Body of pancreas (tissue), 4 donors: ENCODE measurements at regions not wholly inside any gene's neighbourhood (a gene's known extent, or its start where the extent isn't known, plus 50 kb on each side); places are given as distances from the start of the nearest gene placed in this dataset.

Experiments
- ATAC-seq: fragments of 150-250 bp; one replicate; pipeline ENCODE4 v1.9.1; 2016
- DNase-seq, 4 donors: peaks; one replicate each; pipeline ENCODE4 v3.0.0-alpha.2; 2019
- H3K27ac ChIP-seq, 4 donors: fragments of 200-600 bp; sonication (generic); 1 replicate in 3 of 4; 2 replicates in 1 of 4; pipeline versions ENCODE4 v1.5.1 to v1.6.1; 2016 to 2019; ENCODE audit warnings: mild to moderate bottlenecking in 1 of 4, mixed read lengths in 1 of 4, moderate library complexity in 1 of 4
- H3K27me3 ChIP-seq, 2 donors: fragments of 200-600 bp; sonication (generic); one replicate each; pipeline ENCODE4 v1.6.0; 2016; ENCODE audit warnings: mild to moderate bottlenecking in 1 of 2
- H3K36me3 ChIP-seq, 2 donors: fragments of 200-600 bp; sonication (generic); replicated peaks in 1 of 2; 2 replicates each; pipeline ENCODE4 v1.5.1; 2016; ENCODE audit warnings: low read depth in 2 of 2; ENCODE audit not compliant: insufficient read depth in 1 of 2
- H3K4me1 ChIP-seq: fragments of 200-600 bp; sonication (generic); one replicate; pipeline ENCODE4 v1.6.0; 2016
- H3K4me3 ChIP-seq, 2 donors: fragments of 200-600 bp; sonication (generic); 1 replicate in 1 of 2; 2 replicates in 1 of 2; pipeline ENCODE4 v1.5.1; 2016 to 2019
- H3K9me3 ChIP-seq, 3 donors: fragments of 200-600 bp; sonication (generic); 1 replicate in 2 of 3; 2 replicates in 1 of 3; pipeline ENCODE4 v1.5.1; 2016
- POLR2A ChIP-seq, 3 donors: fragments of 450-650 bp; IDR thresholded peaks; one replicate each; pipeline ENCODE4 v1.6.1; 2016; ENCODE audit warnings: antibody characterized with exemption in 3 of 3, mild to moderate bottlenecking in 2 of 3
- WGBS, 2 donors: methylation state at CpG; one replicate each; pipeline ENCODE4 v1.1.5; 2017; 5-methylcytosine and 5-hydroxymethylcytosine counted together
- intact Hi-C: fragments of 100-400 bp; cut with DNase I; formaldehyde crosslinking; loops from one replicate; pipeline ENCODE4 v1.15.1; 2023
- TF ChIP-seq, protein P1 (sequence below), 7 experiments: fragments of 450-650 bp in 4 of 7; fragments of 200-600 bp in 3 of 7; sonication (generic) in 3 of 7; IDR thresholded peaks; one replicate each; pipeline ENCODE4 v1.5.1; 2016 to 2019; ENCODE audit warnings: antibody characterized with exemption in 7 of 7

DNA sequence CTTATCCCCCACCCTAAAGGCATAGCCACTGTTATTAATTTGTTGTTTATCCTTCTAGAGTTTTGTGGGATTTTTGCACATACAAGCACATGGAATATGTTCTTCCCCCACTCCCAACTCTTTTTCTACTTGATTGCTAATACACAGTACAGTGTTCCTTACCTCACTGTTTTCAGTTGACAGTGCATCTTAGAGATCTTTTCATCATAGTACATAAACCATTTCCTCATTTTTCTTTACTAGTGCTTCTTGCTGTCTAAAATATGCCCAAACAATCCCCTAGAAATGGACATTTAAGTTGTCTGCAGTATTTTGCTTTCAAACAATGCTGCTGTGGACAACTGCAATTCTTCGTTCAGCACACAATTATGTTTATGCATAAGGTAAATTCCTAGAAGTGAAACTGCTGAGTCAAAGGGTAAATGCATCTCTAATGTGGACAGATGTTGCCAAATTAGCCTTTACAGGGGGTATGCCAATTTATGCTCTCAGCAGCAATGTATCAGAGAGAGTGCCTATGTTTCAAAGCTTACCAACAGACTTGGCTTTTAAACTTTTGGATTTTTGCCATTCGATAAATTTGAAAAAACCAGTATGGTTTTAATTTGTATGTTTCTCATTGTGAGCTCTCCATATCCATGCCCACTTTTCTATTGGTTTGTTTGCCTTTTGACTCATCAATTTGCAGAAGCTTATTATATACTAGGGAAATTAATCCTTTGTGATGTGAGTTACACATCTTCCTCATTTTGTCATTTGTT is 132.6 kb downstream of the MRPS6 start:
- Histone ChIP-seq H3K36me3 (no peaks in the 10 kb centered on the region), H3K9me3 (no peaks in the 10 kb centered on the region), H3K4me3 (no peak overlapping the region), H3K4me1 (peaks cover 15% of the 10 kb centered on the region), H3K27ac (no peak overlapping the region), H3K27me3 (no peaks in the 10 kb centered on the region)
- no peak for TF ChIP-seq POLR2A (IDR thresholded peaks at IDR 0.05)
- TF ChIP-seq, protein P1, sequence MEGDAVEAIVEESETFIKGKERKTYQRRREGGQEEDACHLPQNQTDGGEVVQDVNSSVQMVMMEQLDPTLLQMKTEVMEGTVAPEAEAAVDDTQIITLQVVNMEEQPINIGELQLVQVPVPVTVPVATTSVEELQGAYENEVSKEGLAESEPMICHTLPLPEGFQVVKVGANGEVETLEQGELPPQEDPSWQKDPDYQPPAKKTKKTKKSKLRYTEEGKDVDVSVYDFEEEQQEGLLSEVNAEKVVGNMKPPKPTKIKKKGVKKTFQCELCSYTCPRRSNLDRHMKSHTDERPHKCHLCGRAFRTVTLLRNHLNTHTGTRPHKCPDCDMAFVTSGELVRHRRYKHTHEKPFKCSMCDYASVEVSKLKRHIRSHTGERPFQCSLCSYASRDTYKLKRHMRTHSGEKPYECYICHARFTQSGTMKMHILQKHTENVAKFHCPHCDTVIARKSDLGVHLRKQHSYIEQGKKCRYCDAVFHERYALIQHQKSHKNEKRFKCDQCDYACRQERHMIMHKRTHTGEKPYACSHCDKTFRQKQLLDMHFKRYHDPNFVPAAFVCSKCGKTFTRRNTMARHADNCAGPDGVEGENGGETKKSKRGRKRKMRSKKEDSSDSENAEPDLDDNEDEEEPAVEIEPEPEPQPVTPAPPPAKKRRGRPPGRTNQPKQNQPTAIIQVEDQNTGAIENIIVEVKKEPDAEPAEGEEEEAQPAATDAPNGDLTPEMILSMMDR (IDR thresholded peaks at IDR 0.05), result no peak
- DNase-seq (no peak), ATAC-seq (no peak)
- 76 to 83% methylated on average over 2 of the region's 2 CpGs for WGBS, 2 donors
- intact Hi-C loops, result loop anchor here (10.0 kb wide), 1 partner anchor 281 kb away; no protein-coding TSS in a partner anchor

GRCh38 chr21:34213959-34214358 is 140.6 kb downstream of the MRPS6 start:
- ATAC-seq, result no peak
- Histone ChIP-seq H3K4me1 (no peaks in the 10 kb centered on the region), H3K36me3 (no peaks in the 10 kb centered on the region), H3K27me3 (no peaks in the 10 kb centered on the region), H3K27ac (no peak overlapping the region), H3K9me3 (no peaks in the 10 kb centered on the region), H3K4me3 (no peak overlapping the region)
- intact Hi-C loops, result no loop called here
- TF ChIP-seq, protein P1 (IDR thresholded peaks at IDR 0.05), result no peak
- no peak for TF ChIP-seq POLR2A (IDR thresholded peaks at IDR 0.05)
- DNase-seq, result no peak

GRCh38 chr21:34215501-34215900 is 142.1 kb downstream of the MRPS6 start:
- Histone ChIP-seq H3K36me3 (no peaks in the 10 kb centered on the region), H3K27ac (no peak overlapping the region), H3K4me1 (no peaks in the 10 kb centered on the region), H3K27me3 (no peaks in the 10 kb centered on the region), H3K4me3 (no peak overlapping the region), H3K9me3 (no peaks in the 10 kb centered on the region)
- DNase-seq, result no peak
- intact Hi-C loops, result no loop called here
- no peak for ATAC-seq
- no peak for TF ChIP-seq POLR2A (IDR thresholded peaks at IDR 0.05)
- TF ChIP-seq, protein P1 (IDR thresholded peaks at IDR 0.05), result no peak
- WGBS, 2 donors, result 74 to 75% methylated on average over 4 of the region's 4 CpGs

- H3K4me1 ChIP-seq, result no peaks in the 10 kb centered on the region
- H3K27me3 ChIP-seq, result no peaks in the 10 kb centered on the region
- H3K27ac ChIP-seq, result no peak overlapping the region
- WGBS, 2 donors, result 59% methylated on average over 9 of the region's 9 CpGs
- no peak for TF ChIP-seq POLR2A (IDR thresholded peaks at IDR 0.05)
- TF ChIP-seq, protein P1 (IDR thresholded peaks at IDR 0.05), result no peak
- no peak for ATAC-seq
- no peak for DNase-seq
- no peaks in the 10 kb centered on the region for H3K9me3 ChIP-seq
- no peaks in the 10 kb centered on the region for H3K36me3 ChIP-seq
- intact Hi-C loops, result no loop called here
- H3K4me3 ChIP-seq, result no peak overlapping the region
Observed at GRCh38 chr21:34215911-34216717, 142.7 kb downstream of the MRPS6 start.
